HEK293T (cell line): ENCODE measurements at regions not wholly inside any gene's neighbourhood (a gene's known extent, or its start where the extent isn't known, plus 50 kb on each side); places are given as distances from the start of the nearest gene placed in this dataset.

Experiments
- CTCF ChIA-PET: fragments of 350-600 bp; formaldehyde crosslinking; extraction: SDS; loops from one replicate; lab custom pipeline; 2021; ENCODE audit warnings: antibody characterized with exemption, inconsistent platforms; lab: Yijun Ruan, JAX
- POLR2A ChIA-PET: fragments of 350-600 bp; formaldehyde crosslinking; extraction: SDS; loops from one replicate; lab custom pipeline; 2020; ENCODE audit warnings: antibody characterized with exemption, inconsistent platforms; lab: Yijun Ruan, JAX
- DNase-seq: peaks from one replicate; pipeline ENCODE4 v3.0.0; 2012; ENCODE audit warnings: mixed read lengths; ENCODE audit errors: extremely low spot score
- ARNT ChIP-seq: fragments of 450-650 bp; IDR thresholded peaks from 2 replicates; pipeline ENCODE4 v1.6.1; 2017; ENCODE audit warnings: mild to moderate bottlenecking
- BHLHE40 ChIP-seq: fragments of 450-650 bp; IDR thresholded peaks from 2 replicates; pipeline ENCODE4 v1.6.1; 2016; ENCODE audit warnings: mild to moderate bottlenecking, moderate library complexity, borderline replicate concordance
- CTBP1 ChIP-seq: fragments of 450-650 bp; IDR thresholded peaks from 2 replicates; pipeline ENCODE4 v1.6.1; 2016; ENCODE audit warnings: borderline replicate concordance
- ELF4 ChIP-seq: fragments of 450-650 bp; IDR thresholded peaks from 2 replicates; pipeline ENCODE4 v1.6.1; 2017; ENCODE audit warnings: antibody characterized with exemption
- FOXA1 ChIP-seq: fragments of 450-650 bp; IDR thresholded peaks from 2 replicates; pipeline ENCODE4 v1.6.1; 2016; ENCODE audit warnings: mild to moderate bottlenecking
- FOXK2 ChIP-seq: fragments of 450-650 bp; IDR thresholded peaks from 2 replicates; pipeline ENCODE4 v1.6.1; 2016; ENCODE audit warnings: mild to moderate bottlenecking
- FOXM1 ChIP-seq: fragments of 450-650 bp; IDR thresholded peaks from 2 replicates; pipeline ENCODE4 v1.6.1; 2017; ENCODE audit warnings: mild to moderate bottlenecking, borderline replicate concordance
- HDGF ChIP-seq: fragments of 450-650 bp; IDR thresholded peaks from 2 replicates; pipeline ENCODE4 v1.6.1; 2017; ENCODE audit warnings: antibody characterized with exemption, borderline replicate concordance
- L3MBTL2 ChIP-seq: fragments of 450-650 bp; conservative IDR thresholded peaks from 2 replicates; pipeline ENCODE4 v1.6.1; 2016; ENCODE audit warnings: mild to moderate bottlenecking
- LEF1 ChIP-seq: fragments of 450-650 bp; IDR thresholded peaks from 2 replicates; pipeline ENCODE4 v1.6.1; 2017; ENCODE audit warnings: mild to moderate bottlenecking, borderline replicate concordance
- NFRKB ChIP-seq: fragments of 450-650 bp; IDR thresholded peaks from 2 replicates; pipeline ENCODE4 v1.6.1; 2016; ENCODE audit warnings: mild to moderate bottlenecking, moderate library complexity
- PKNOX1 ChIP-seq: fragments of 450-650 bp; IDR thresholded peaks from 2 replicates; pipeline ENCODE4 v1.6.1; 2016
- SP1 ChIP-seq: fragments of 450-650 bp; IDR thresholded peaks from 2 replicates; pipeline ENCODE4 v1.6.1; 2017
- SUZ12 ChIP-seq: fragments of 450-650 bp; IDR thresholded peaks from 2 replicates; pipeline ENCODE4 v1.6.1; 2016; ENCODE audit warnings: mild to moderate bottlenecking
- TARDBP ChIP-seq: fragments of 450-650 bp; IDR thresholded peaks from 2 replicates; pipeline ENCODE4 v1.6.1; 2016
- ZNF384 ChIP-seq: fragments of 450-650 bp; IDR thresholded peaks from 2 replicates; pipeline ENCODE4 v1.6.1; 2016

- POLR2A ChIA-PET = no interaction called here
- TF ChIP-seq TARDBP (no peak), FOXM1 (no peak), HDGF (no peak)
- no peak for DNase-seq
- CTCF ChIA-PET = no interaction called here
These were observed 425.0 kb upstream of the ID2 start for GRCh38 chr2:8256905-8257304.

GRCh38 chr2:8257502-8257901 is 424.4 kb upstream of the ID2 start:
- ChIA-PET CTCF (no interaction called here), POLR2A (no interaction called here)
- TF ChIP-seq FOXA1 (no peak), SP1 (no peak), L3MBTL2 (no peak), SUZ12 (no peak), ARNT (no peak), BHLHE40 (no peak), CTBP1 (no peak), FOXK2 (no peak), PKNOX1 (no peak), ELF4 (no peak), HDGF (no peak), FOXM1 (no peak), NFRKB (no peak)
- no peak for DNase-seq

- POLR2A ChIA-PET = no interaction called here
- CTCF ChIA-PET = no interaction called here
- TF ChIP-seq PKNOX1 (no peak), ZNF384 (no peak), SUZ12 (no peak), ELF4 (no peak), NFRKB (no peak), LEF1 (no peak), HDGF (no peak), BHLHE40 (no peak)
- DNase-seq = no peak
These were observed 423.4 kb upstream of the ID2 start for GRCh38 chr2:8258406-8258805.

- no peak for DNase-seq
- POLR2A ChIA-PET = no interaction called here
- TF ChIP-seq FOXA1 (no peak), FOXM1 (no peak), ELF4 (no peak), HDGF (no peak), SP1 (no peak), PKNOX1 (no peak), NFRKB (no peak), FOXK2 (no peak), SUZ12 (no peak)
- CTCF ChIA-PET = no interaction called here
These were observed 422.6 kb upstream of the ID2 start for GRCh38 chr2:8259106-8259840.

- CTCF ChIA-PET = no interaction called here
These were observed 422.0 kb upstream of the ID2 start for GRCh38 chr2:8259841-8260178.

More at GRCh38 chr2:8259841-8260178, 422.0 kb upstream of the ID2 start:
- TF ChIP-seq SP1 (no peak), L3MBTL2 (no peak), BHLHE40 (no peak), TARDBP (no peak), ZNF384 (no peak), LEF1 (no peak), ELF4 (no peak), FOXA1 (no peak), FOXM1 (no peak), ARNT (no peak), PKNOX1 (no peak), FOXK2 (no peak)
- POLR2A ChIA-PET = no interaction called here
- no peak for DNase-seq
